Upper lobe of right lung (tissue), 1 donor: ENCODE measurements at regions not wholly inside any gene's neighbourhood (a gene's known extent, or its start where the extent isn't known, plus 50 kb on each side); places are given as distances from the start of the nearest gene placed in this dataset.

Experiments used
- ATAC-seq: fragments of 200-7000 bp; cut with Tn5 transposase; one replicate; pipeline ENCODE4 v1.9.1; 2020; ENCODE audit warnings: mild to moderate bottlenecking, moderate library complexity
- DNase-seq: peaks from one replicate; pipeline ENCODE4 v3.0.0-alpha.2; 2020
- H3K27ac ChIP-seq: fragments of 200-600 bp; one replicate; pipeline ENCODE4 v1.8.0; 2022
- H3K27me3 ChIP-seq: fragments of 200-600 bp; one replicate; pipeline ENCODE4 v1.8.0; 2022; ENCODE audit warnings: mild to moderate bottlenecking
- H3K36me3 ChIP-seq: fragments of 200-600 bp; one replicate; pipeline ENCODE4 v1.8.0; 2022
- H3K4me1 ChIP-seq: fragments of 200-600 bp; one replicate; pipeline ENCODE4 v1.8.0; 2022
- H3K4me3 ChIP-seq: fragments of 200-600 bp; one replicate; pipeline ENCODE4 v1.8.0; 2022; ENCODE audit warnings: mild to moderate bottlenecking
- H3K9me3 ChIP-seq: fragments of 200-600 bp; one replicate; pipeline ENCODE4 v1.8.0; 2022
- CTCF ChIP-seq: fragments of 200-600 bp; IDR thresholded peaks from one replicate; pipeline ENCODE4 v1.8.0; 2022; ENCODE audit warnings: antibody characterized with exemption
- intact Hi-C: fragments of 100-400 bp; cut with DNase I; formaldehyde crosslinking; loops from one replicate; pipeline ENCODE4 v1.11.0; 2022
- donor health status: DM: no; HTN: yes; CAD: no; lungs with severe emphysema.

GRCh38 chr5:158561562-158562190, 538.0 kb downstream of the EBF1 start:
- H3K27ac ChIP-seq, result no peak overlapping the region
- ATAC-seq (no peak), DNase-seq (no peak)
- no peak overlapping the region for H3K4me3 ChIP-seq
- no peaks in the 10 kb centered on the region for H3K27me3 ChIP-seq
- no peaks in the 10 kb centered on the region for H3K4me1 ChIP-seq
- no peaks in the 10 kb centered on the region for H3K36me3 ChIP-seq
- intact Hi-C loops, result no loop called here
- no peaks in the 10 kb centered on the region for H3K9me3 ChIP-seq
- TF ChIP-seq CTCF, result no peak

GRCh38 chr5:158560170-158560569, 539.5 kb downstream of the EBF1 start:
- TF ChIP-seq CTCF, result no peak
- Histone ChIP-seq H3K9me3 (no peaks in the 10 kb centered on the region), H3K36me3 (no peaks in the 10 kb centered on the region), H3K4me1 (no peaks in the 10 kb centered on the region), H3K27ac (no peak overlapping the region), H3K4me3 (no peak overlapping the region), H3K27me3 (no peaks in the 10 kb centered on the region)
- intact Hi-C loops, result no loop called here
- DNase-seq (no peak), ATAC-seq (no peak)

- intact Hi-C loops, result no loop called here
- no peaks in the 10 kb centered on the region for H3K4me1 ChIP-seq
Observed at GRCh38 chr5:158559643-158560042, 540.1 kb downstream of the EBF1 start.

GRCh38 chr5:158559066-158559465, 540.6 kb downstream of the EBF1 start:
- Histone ChIP-seq H3K27ac (no peak overlapping the region), H3K27me3 (no peaks in the 10 kb centered on the region), H3K4me1 (no peaks in the 10 kb centered on the region), H3K9me3 (no peaks in the 10 kb centered on the region), H3K4me3 (no peak overlapping the region), H3K36me3 (no peaks in the 10 kb centered on the region)
- DNase-seq (no peak), ATAC-seq (no peak)
- intact Hi-C loops, result no loop called here
- no peak for TF ChIP-seq CTCF

More at GRCh38 chr5:158559643-158560042, 540.1 kb downstream of the EBF1 start:
- no peak overlapping the region for H3K4me3 ChIP-seq
- no peaks in the 10 kb centered on the region for H3K36me3 ChIP-seq
- DNase-seq (no peak), ATAC-seq (no peak)
- no peaks in the 10 kb centered on the region for H3K27me3 ChIP-seq
- TF ChIP-seq CTCF, result no peak
- no peaks in the 10 kb centered on the region for H3K9me3 ChIP-seq
- no peak overlapping the region for H3K27ac ChIP-seq

GRCh38 chr5:158553962-158554336, 545.8 kb downstream of the EBF1 start:
- intact Hi-C loops, result no loop called here
- Histone ChIP-seq H3K4me1 (no peaks in the 10 kb centered on the region), H3K9me3 (no peaks in the 10 kb centered on the region), H3K4me3 (no peak overlapping the region), H3K27ac (no peak overlapping the region), H3K27me3 (no peaks in the 10 kb centered on the region), H3K36me3 (no peaks in the 10 kb centered on the region)
- ATAC-seq (no peak), DNase-seq (no peak)
- TF ChIP-seq CTCF, result no peak
